WTC11 (cell line): ENCODE measurements at regions not wholly inside any gene's neighbourhood (a gene's known extent, or its start where the extent isn't known, plus 50 kb on each side); places are given as distances from the start of the nearest gene placed in this dataset.

Experiments used
- ATAC-seq: fragments of 200-7000 bp; cut with Tn5 transposase; 2 replicates; pipeline ENCODE4 v1.10.0; 2021; ENCODE audit warnings: mild to moderate bottlenecking, moderate library complexity
- CTCF ChIA-PET: fragments of 300-600 bp; sonication (Branson Sonifier 250); formaldehyde crosslinking; loops from one replicate; lab custom pipeline; 2021; ENCODE audit warnings: antibody characterized with exemption; lab: Charles Lee
- POLR2A ChIA-PET: fragments of 350-600 bp; sonication (Branson Sonifier 250); formaldehyde crosslinking; loops from one replicate; lab custom pipeline; 2021; ENCODE audit warnings: antibody characterized with exemption; lab: Charles Lee
- DNase-seq: peaks from one replicate; pipeline ENCODE4 v3.0.0; 2021; ENCODE audit warnings: low spot score
- H3K27ac Mint-ChIP-seq: 2 replicates; pipeline ENCODE4 v1.8.0; 2021; ENCODE audit warnings: mixed read lengths
- H3K27me3 Mint-ChIP-seq: 2 replicates; pipeline ENCODE4 v1.8.0; 2021; ENCODE audit warnings: low read depth, mild to moderate bottlenecking, moderate library complexity, mixed read lengths
- H3K36me3 Mint-ChIP-seq: 2 replicates; pipeline ENCODE4 v1.8.0; 2021; ENCODE audit warnings: mixed read lengths
- H3K4me1 Mint-ChIP-seq: 2 replicates; pipeline ENCODE4 v1.8.0; 2022; ENCODE audit warnings: mixed read lengths
- H3K4me3 Mint-ChIP-seq: 2 replicates; pipeline ENCODE4 v1.8.0; 2021; ENCODE audit warnings: mild to moderate bottlenecking, moderate library complexity, mixed read lengths
- H3K9me3 Mint-ChIP-seq: 2 replicates; pipeline ENCODE4 v1.8.0; 2021; ENCODE audit warnings: mixed read lengths
- ELF4 ChIP-seq: sonication (generic); formaldehyde crosslinking; IDR thresholded peaks from 2 replicates; pipeline ENCODE4 v1.8.1; 2022; ENCODE audit warnings: low read depth, mild to moderate bottlenecking, moderate library complexity, missing genetic modification reagents
- FOXJ3 ChIP-seq: sonication (generic); formaldehyde crosslinking; IDR thresholded peaks from 2 replicates; pipeline ENCODE4 v1.9.0; 2021; ENCODE audit warnings: missing genetic modification reagents, mild to moderate bottlenecking, borderline replicate concordance
- JAZF1 ChIP-seq: fragments of 250-450 bp; sonication (Bioruptor Pico); IDR thresholded peaks from 2 replicates; pipeline ENCODE4 v1.9.0; 2021; ENCODE audit warnings: moderate library complexity, mild to moderate bottlenecking, inconsistent platforms
- KAT7 ChIP-seq: sonication (generic); formaldehyde crosslinking; IDR thresholded peaks from 2 replicates; pipeline ENCODE4 v1.8.1; 2023; ENCODE audit warnings: missing genetic modification reagents, mild to moderate bottlenecking, borderline replicate concordance
- NFE2L1 ChIP-seq: sonication (generic); formaldehyde crosslinking; IDR thresholded peaks from 2 replicates; pipeline ENCODE4 v1.8.1; 2023; ENCODE audit warnings: missing genetic modification reagents
- OVOL2 ChIP-seq: fragments of 250-450 bp; sonication (Bioruptor Pico); IDR thresholded peaks from 2 replicates; pipeline ENCODE4 v1.9.0; 2021; ENCODE audit warnings: mild to moderate bottlenecking, borderline replicate concordance
- PRRX2 ChIP-seq: fragments of 250-450 bp; sonication (Bioruptor Pico); IDR thresholded peaks from 2 replicates; pipeline ENCODE4 v1.8.0; 2021; ENCODE audit warnings: mild to moderate bottlenecking
- TEAD4 ChIP-seq: sonication (generic); formaldehyde crosslinking; IDR thresholded peaks from 2 replicates; pipeline ENCODE4 v1.8.0; 2022; ENCODE audit warnings: mild to moderate bottlenecking, missing genetic modification reagents
- ZNF121 ChIP-seq: sonication (generic); formaldehyde crosslinking; IDR thresholded peaks from 2 replicates; pipeline ENCODE4 v1.8.0; 2023; ENCODE audit warnings: missing genetic modification reagents
- ZNF232 ChIP-seq: sonication (generic); formaldehyde crosslinking; IDR thresholded peaks from 2 replicates; pipeline ENCODE4 v1.8.0; 2022; ENCODE audit warnings: mild to moderate bottlenecking, missing genetic modification reagents
- ZNF317 ChIP-seq: sonication (generic); formaldehyde crosslinking; IDR thresholded peaks from 2 replicates; pipeline ENCODE4 v1.8.1; 2023; ENCODE audit warnings: low read depth, mild to moderate bottlenecking, moderate library complexity, missing genetic modification reagents, borderline replicate concordance
- TF ChIP-seq, protein P1 (sequence below): sonication (generic); formaldehyde crosslinking; IDR thresholded peaks from 2 replicates; pipeline ENCODE4 v1.8.0; 2023; ENCODE audit warnings: missing genetic modification reagents
- TF ChIP-seq, protein P2 (sequence below): sonication (generic); formaldehyde crosslinking; conservative IDR thresholded peaks from 2 replicates; pipeline ENCODE4 v1.8.1; 2022; ENCODE audit warnings: mild to moderate bottlenecking, missing genetic modification reagents
- TF ChIP-seq, protein P3 (sequence below): fragments of 250-450 bp; sonication (Bioruptor Pico); conservative IDR thresholded peaks from 2 replicates; pipeline ENCODE4 v1.9.0; 2021; ENCODE audit warnings: mild to moderate bottlenecking
- TF ChIP-seq, protein P4 (sequence below): fragments of 250-450 bp; sonication (Bioruptor Pico); IDR thresholded peaks from 2 replicates; pipeline ENCODE4 v1.9.0; 2021; ENCODE audit warnings: mild to moderate bottlenecking, borderline replicate concordance
- TF ChIP-seq, protein P5 (sequence below): sonication (generic); formaldehyde crosslinking; IDR thresholded peaks from 2 replicates; pipeline ENCODE4 v1.8.1; 2023; ENCODE audit warnings: mild to moderate bottlenecking, missing genetic modification reagents, moderate library complexity
- TF ChIP-seq, protein P6 (sequence below): fragments of 250-450 bp; sonication (Bioruptor Pico); IDR thresholded peaks from 2 replicates; pipeline ENCODE4 v1.8.0; 2021; ENCODE audit warnings: mild to moderate bottlenecking
- TF ChIP-seq, protein P7 (sequence below): fragments of 250-450 bp; sonication (Bioruptor Pico); IDR thresholded peaks from 2 replicates; pipeline ENCODE4 v1.9.0; 2021; ENCODE audit warnings: moderate library complexity, mild to moderate bottlenecking, inconsistent platforms, borderline replicate concordance

DNA sequence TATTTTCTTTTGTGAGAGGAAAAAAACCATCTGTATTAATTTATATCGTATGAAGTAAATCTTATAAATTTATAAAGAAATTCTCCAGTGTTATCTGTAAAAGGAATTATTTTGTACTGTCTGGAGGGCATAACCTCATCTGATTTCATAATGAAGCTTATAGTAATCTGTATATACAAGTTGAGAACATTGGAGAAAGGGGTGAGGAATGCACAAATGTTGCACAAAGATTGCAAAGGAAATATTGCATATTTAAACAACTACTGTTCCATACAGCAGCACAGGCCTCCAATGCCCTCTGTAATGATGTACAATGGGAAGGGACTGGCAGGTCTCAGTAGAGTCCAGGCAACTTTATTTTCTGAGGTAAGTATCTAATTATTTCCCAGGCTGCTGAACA is 50.8 kb upstream of the KCNJ16 start:
- ChIA-PET CTCF (no interaction called here), POLR2A (no interaction called here)
- Mint-ChIP-seq H3K27ac (no peak overlapping the region), H3K27me3 (peaks cover 4% of the 10 kb centered on the region; the same call in 1 of the 2 replicates), H3K4me1 (peaks cover 5% of the 10 kb centered on the region), H3K9me3 (peaks cover 4% of the 10 kb centered on the region; the same call in 1 of the 2 replicates), H3K4me3 (no peak overlapping the region), H3K36me3 (no peaks in the 10 kb centered on the region)
- DNase-seq: no peak
- TF ChIP-seq ELF4 (CRISPR knock-in tag) (no peak), ZNF317 (no peak), ZNF232 (no peak), ZNF121 (no peak), FOXJ3 (CRISPR knock-in tag) (no peak), PRRX2 (CRISPR knock-in tag) (no peak), JAZF1 (CRISPR knock-in tag) (no peak), OVOL2 (no peak), NFE2L1 (CRISPR knock-in tag) (no peak), KAT7 (CRISPR knock-in tag) (no peak), TEAD4 (CRISPR knock-in tag) (no peak)
- TF ChIP-seq, protein P1, sequence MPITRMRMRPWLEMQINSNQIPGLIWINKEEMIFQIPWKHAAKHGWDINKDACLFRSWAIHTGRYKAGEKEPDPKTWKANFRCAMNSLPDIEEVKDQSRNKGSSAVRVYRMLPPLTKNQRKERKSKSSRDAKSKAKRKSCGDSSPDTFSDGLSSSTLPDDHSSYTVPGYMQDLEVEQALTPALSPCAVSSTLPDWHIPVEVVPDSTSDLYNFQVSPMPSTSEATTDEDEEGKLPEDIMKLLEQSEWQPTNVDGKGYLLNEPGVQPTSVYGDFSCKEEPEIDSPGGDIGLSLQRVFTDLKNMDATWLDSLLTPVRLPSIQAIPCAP (CRISPR knock-in tag): no peak
- TF ChIP-seq, protein P2, sequence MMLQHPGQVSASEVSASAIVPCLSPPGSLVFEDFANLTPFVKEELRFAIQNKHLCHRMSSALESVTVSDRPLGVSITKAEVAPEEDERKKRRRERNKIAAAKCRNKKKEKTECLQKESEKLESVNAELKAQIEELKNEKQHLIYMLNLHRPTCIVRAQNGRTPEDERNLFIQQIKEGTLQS (CRISPR knock-in tag): no peak
- TF ChIP-seq, protein P3, sequence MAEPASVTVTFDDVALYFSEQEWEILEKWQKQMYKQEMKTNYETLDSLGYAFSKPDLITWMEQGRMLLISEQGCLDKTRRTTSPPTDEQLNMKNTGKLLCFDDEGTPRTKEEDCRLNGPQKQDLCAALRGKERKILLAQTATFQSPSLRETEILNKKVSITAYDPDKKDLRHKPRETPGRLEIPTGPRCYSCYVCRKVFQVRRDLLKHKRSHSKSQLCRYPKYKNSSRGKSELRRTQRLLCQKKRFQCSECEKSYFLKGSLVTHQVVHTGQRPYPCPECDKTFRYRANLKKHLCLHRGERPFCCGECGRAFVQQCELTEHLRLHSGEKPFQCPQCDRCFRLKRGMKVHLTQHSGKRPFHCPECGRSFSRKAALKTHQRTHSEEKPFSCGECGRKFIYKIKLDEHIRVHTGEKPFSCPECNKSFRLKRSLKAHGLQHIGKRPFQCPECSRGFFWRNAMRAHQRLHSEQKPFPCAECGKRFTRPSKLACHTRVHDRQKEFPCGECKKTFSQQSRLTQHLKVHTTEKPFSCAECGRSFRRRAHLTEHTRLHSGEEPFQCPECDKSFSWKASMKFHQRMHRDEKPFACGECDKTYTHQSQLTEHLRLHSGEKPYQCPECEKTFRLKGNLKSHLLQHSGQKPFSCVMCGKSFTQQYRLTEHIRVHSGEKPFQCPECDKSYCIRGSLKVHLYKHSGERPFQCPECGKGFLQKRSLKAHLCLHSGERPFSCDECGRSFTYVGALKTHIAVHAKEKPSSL (CRISPR knock-in tag): no peak
- TF ChIP-seq, protein P4, sequence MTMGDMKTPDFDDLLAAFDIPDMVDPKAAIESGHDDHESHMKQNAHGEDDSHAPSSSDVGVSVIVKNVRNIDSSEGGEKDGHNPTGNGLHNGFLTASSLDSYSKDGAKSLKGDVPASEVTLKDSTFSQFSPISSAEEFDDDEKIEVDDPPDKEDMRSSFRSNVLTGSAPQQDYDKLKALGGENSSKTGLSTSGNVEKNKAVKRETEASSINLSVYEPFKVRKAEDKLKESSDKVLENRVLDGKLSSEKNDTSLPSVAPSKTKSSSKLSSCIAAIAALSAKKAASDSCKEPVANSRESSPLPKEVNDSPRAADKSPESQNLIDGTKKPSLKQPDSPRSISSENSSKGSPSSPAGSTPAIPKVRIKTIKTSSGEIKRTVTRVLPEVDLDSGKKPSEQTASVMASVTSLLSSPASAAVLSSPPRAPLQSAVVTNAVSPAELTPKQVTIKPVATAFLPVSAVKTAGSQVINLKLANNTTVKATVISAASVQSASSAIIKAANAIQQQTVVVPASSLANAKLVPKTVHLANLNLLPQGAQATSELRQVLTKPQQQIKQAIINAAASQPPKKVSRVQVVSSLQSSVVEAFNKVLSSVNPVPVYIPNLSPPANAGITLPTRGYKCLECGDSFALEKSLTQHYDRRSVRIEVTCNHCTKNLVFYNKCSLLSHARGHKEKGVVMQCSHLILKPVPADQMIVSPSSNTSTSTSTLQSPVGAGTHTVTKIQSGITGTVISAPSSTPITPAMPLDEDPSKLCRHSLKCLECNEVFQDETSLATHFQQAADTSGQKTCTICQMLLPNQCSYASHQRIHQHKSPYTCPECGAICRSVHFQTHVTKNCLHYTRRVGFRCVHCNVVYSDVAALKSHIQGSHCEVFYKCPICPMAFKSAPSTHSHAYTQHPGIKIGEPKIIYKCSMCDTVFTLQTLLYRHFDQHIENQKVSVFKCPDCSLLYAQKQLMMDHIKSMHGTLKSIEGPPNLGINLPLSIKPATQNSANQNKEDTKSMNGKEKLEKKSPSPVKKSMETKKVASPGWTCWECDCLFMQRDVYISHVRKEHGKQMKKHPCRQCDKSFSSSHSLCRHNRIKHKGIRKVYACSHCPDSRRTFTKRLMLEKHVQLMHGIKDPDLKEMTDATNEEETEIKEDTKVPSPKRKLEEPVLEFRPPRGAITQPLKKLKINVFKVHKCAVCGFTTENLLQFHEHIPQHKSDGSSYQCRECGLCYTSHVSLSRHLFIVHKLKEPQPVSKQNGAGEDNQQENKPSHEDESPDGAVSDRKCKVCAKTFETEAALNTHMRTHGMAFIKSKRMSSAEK (CRISPR knock-in tag): no peak
- TF ChIP-seq, protein P5, sequence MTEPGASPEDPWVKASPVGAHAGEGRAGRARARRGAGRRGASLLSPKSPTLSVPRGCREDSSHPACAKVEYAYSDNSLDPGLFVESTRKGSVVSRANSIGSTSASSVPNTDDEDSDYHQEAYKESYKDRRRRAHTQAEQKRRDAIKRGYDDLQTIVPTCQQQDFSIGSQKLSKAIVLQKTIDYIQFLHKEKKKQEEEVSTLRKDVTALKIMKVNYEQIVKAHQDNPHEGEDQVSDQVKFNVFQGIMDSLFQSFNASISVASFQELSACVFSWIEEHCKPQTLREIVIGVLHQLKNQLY (CRISPR knock-in tag): no peak
- TF ChIP-seq, protein P6, sequence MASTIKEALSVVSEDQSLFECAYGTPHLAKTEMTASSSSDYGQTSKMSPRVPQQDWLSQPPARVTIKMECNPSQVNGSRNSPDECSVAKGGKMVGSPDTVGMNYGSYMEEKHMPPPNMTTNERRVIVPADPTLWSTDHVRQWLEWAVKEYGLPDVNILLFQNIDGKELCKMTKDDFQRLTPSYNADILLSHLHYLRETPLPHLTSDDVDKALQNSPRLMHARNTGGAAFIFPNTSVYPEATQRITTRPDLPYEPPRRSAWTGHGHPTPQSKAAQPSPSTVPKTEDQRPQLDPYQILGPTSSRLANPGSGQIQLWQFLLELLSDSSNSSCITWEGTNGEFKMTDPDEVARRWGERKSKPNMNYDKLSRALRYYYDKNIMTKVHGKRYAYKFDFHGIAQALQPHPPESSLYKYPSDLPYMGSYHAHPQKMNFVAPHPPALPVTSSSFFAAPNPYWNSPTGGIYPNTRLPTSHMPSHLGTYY (CRISPR knock-in tag): no peak
- TF ChIP-seq, protein P7, sequence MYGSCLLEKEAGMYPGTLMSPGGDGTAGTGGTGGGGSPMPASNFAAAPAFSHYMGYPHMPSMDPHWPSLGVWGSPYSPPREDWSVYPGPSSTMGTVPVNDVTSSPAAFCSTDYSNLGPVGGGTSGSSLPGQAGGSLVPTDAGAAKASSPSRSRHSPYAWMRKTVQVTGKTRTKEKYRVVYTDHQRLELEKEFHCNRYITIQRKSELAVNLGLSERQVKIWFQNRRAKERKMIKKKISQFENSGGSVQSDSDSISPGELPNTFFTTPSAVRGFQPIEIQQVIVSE (CRISPR knock-in tag): no peak
- ATAC-seq: no peak
